Aorta (tissue), 5 donors: ENCODE measurements at regions not wholly inside any gene's neighbourhood (a gene's known extent, or its start where the extent isn't known, plus 50 kb on each side); places are given as distances from the start of the nearest gene placed in this dataset.

ENCODE experiments used
- ATAC-seq: fragments of 200-7000 bp; cut with Tn5 transposase; one replicate; pipeline ENCODE4 v1.9.1; 2022; ENCODE audit warnings: moderate library complexity; ENCODE audit not compliant: low FRiP score
- DNase-seq, 2 donors: peaks; one replicate each; pipeline ENCODE4 v3.0.0-alpha.2; 2020
- H3K27ac ChIP-seq, 2 donors: one replicate each; pipeline ENCODE4 v1.5.1; 2013; ENCODE audit warnings: low read length in 2 of 2, mild to moderate bottlenecking in 2 of 2, moderate library complexity in 2 of 2, control low read depth in 1 of 2, inconsistent platforms in 1 of 2, low read depth in 1 of 2
- H3K27me3 ChIP-seq, 2 donors: one replicate each; pipeline ENCODE4 v1.6.1; 2013; ENCODE audit warnings: control low read depth in 1 of 2, low read length in 1 of 2, mild to moderate bottlenecking in 1 of 2, moderate library complexity in 1 of 2; ENCODE audit not compliant: insufficient read depth in 2 of 2, control insufficient read depth in 1 of 2
- H3K36me3 ChIP-seq, 2 donors: one replicate each; pipeline ENCODE4 v1.6.1; 2013; ENCODE audit warnings: control low read depth in 1 of 2, low read length in 1 of 2, mild to moderate bottlenecking in 1 of 2; ENCODE audit not compliant: insufficient read depth in 2 of 2, control insufficient read depth in 1 of 2
- H3K4me1 ChIP-seq, 2 donors: one replicate each; pipeline ENCODE4 v1.6.1; 2013; ENCODE audit warnings: low read length in 2 of 2, control low read depth in 1 of 2, mild to moderate bottlenecking in 1 of 2, moderate library complexity in 1 of 2; ENCODE audit not compliant: insufficient read depth in 2 of 2, control insufficient read depth in 1 of 2
- H3K4me3 ChIP-seq, 2 donors: one replicate each; pipeline ENCODE4 v1.5.1; 2013; ENCODE audit warnings: low read length in 2 of 2, control low read depth in 1 of 2, mild to moderate bottlenecking in 1 of 2
- H3K9me3 ChIP-seq: one replicate; pipeline ENCODE4 v1.6.1; 2013; ENCODE audit warnings: mild to moderate bottlenecking, low read length; ENCODE audit not compliant: control insufficient read depth
- WGBS, 2 donors: extraction: QIAGEN DNeasy Blood & Tissue Kit; methylation state at CpG; one replicate each; pipeline ENCODE4 v1.1.7; 2013; 5-methylcytosine and 5-hydroxymethylcytosine counted together
- intact Hi-C, 2 donors: fragments of 100-400 bp; cut with DNase I; formaldehyde crosslinking; loops; one replicate each; pipeline versions ENCODE4 v1.14.2 to v1.15.0; 2022
- donor health status: healthy with polysubstance abuse.
- donor health status: Bipolar disorder and iron deficiency.
- donor health status: DM: no; HTN: no; CAD: no.
- donor health status: DM: no; HTN: no; CAD: no.
- donor health status: DM: yes; HTN: yes; CAD: no.

GRCh38 chr13:57925751-57926150, 294.2 kb downstream of the PCDH17 start:
- Histone ChIP-seq H3K27me3 (no peaks in the 10 kb centered on the region), H3K9me3 (no peaks in the 10 kb centered on the region), H3K27ac (no peak overlapping the region), H3K4me3 (no peak overlapping the region), H3K4me1 (no peaks in the 10 kb centered on the region), H3K36me3 (no peaks in the 10 kb centered on the region)
- no peak for DNase-seq
- ATAC-seq = no peak
- intact Hi-C loops = no loop called here
- 56 to 59% methylated on average over 2 of the region's 2 CpGs for WGBS, 2 donors

GRCh38 chr13:57932061-57932460, 300.5 kb downstream of the PCDH17 start:
- H3K9me3 ChIP-seq = no peaks in the 10 kb centered on the region
- no peaks in the 10 kb centered on the region for H3K36me3 ChIP-seq
- H3K27me3 ChIP-seq = no peaks in the 10 kb centered on the region
- H3K4me3 ChIP-seq = no peak overlapping the region
- H3K27ac ChIP-seq = no peak overlapping the region
- DNase-seq (no peak), ATAC-seq (no peak)
- intact Hi-C loops = no loop called here
- no peaks in the 10 kb centered on the region for H3K4me1 ChIP-seq
- WGBS, 2 donors = 75 to 81% methylated on average over 1 of the region's 1 CpG

- intact Hi-C loops = no loop called here
- ATAC-seq = no peak
- H3K27me3 ChIP-seq = no peaks in the 10 kb centered on the region
- 78 to 86% methylated on average over 1 of the region's 1 CpG for WGBS, 2 donors
- no peaks in the 10 kb centered on the region for H3K9me3 ChIP-seq
- H3K4me3 ChIP-seq = no peak overlapping the region
- no peaks in the 10 kb centered on the region for H3K36me3 ChIP-seq
- DNase-seq = no peak
- no peaks in the 10 kb centered on the region for H3K4me1 ChIP-seq
- no peak overlapping the region for H3K27ac ChIP-seq
Measured at GRCh38 chr13:57933606-57934005, 302.1 kb downstream of the PCDH17 start.

GRCh38 chr13:57935965-57936364, 304.4 kb downstream of the PCDH17 start:
- Histone ChIP-seq H3K4me1 (no peaks in the 10 kb centered on the region), H3K9me3 (no peaks in the 10 kb centered on the region), H3K27ac (no peak overlapping the region), H3K36me3 (no peaks in the 10 kb centered on the region), H3K27me3 (no peaks in the 10 kb centered on the region), H3K4me3 (no peak overlapping the region)
- 78 to 83% methylated on average over 3 of the region's 3 CpGs for WGBS, 2 donors
- DNase-seq (no peak), ATAC-seq (no peak)
- intact Hi-C loops = no loop called here

GRCh38 chr13:57946361-57946760, 314.8 kb downstream of the PCDH17 start:
- no peak for DNase-seq
- Histone ChIP-seq H3K27ac (no peak overlapping the region), H3K36me3 (no peaks in the 10 kb centered on the region), H3K4me3 (no peak overlapping the region), H3K4me1 (no peaks in the 10 kb centered on the region), H3K9me3 (no peaks in the 10 kb centered on the region), H3K27me3 (no peaks in the 10 kb centered on the region)
- WGBS, 2 donors = 7 to 14% methylated on average over 1 of the region's 1 CpG
- ATAC-seq = no peak
- intact Hi-C loops = loop anchor here in 1 of 2 donors (2.0 kb wide), 1 partner anchor 16 kb away; no protein-coding TSS in a partner anchor

- no peak for DNase-seq
- H3K27ac ChIP-seq = no peak overlapping the region
- no peaks in the 10 kb centered on the region for H3K4me1 ChIP-seq
- no peaks in the 10 kb centered on the region for H3K27me3 ChIP-seq
- ATAC-seq = no peak
- 74 to 85% methylated on average over 3 of the region's 3 CpGs for WGBS, 2 donors
- intact Hi-C loops = no loop called here
- H3K9me3 ChIP-seq = no peaks in the 10 kb centered on the region
- no peaks in the 10 kb centered on the region for H3K36me3 ChIP-seq
- H3K4me3 ChIP-seq = no peak overlapping the region
Measured at GRCh38 chr13:57948884-57949283, 317.3 kb downstream of the PCDH17 start.

- Histone ChIP-seq H3K27me3 (no peaks in the 10 kb centered on the region), H3K4me1 (no peaks in the 10 kb centered on the region), H3K9me3 (peaks cover 2% of the 10 kb centered on the region), H3K27ac (no peak overlapping the region), H3K36me3 (no peaks in the 10 kb centered on the region), H3K4me3 (no peak overlapping the region)
- DNase-seq (no peak), ATAC-seq (no peak)
- WGBS, 2 donors = 0 to 6% methylated on average over 1 of the region's 1 CpG
- intact Hi-C loops = no loop called here
Measured at GRCh38 chr13:57969951-57970350, 338.4 kb downstream of the PCDH17 start.

- H3K4me1 ChIP-seq = no peaks in the 10 kb centered on the region
- no peaks in the 10 kb centered on the region for H3K27me3 ChIP-seq
- no peaks in the 10 kb centered on the region for H3K36me3 ChIP-seq
- H3K4me3 ChIP-seq = no peak overlapping the region
- intact Hi-C loops = no loop called here
- DNase-seq = no peak
- 3 to 14% methylated on average over 1 of the region's 1 CpG for WGBS, 2 donors
- H3K9me3 ChIP-seq = peaks cover 2% of the 10 kb centered on the region
- ATAC-seq = no peak
- H3K27ac ChIP-seq = no peak overlapping the region
Measured at GRCh38 chr13:57970404-57970803, 338.9 kb downstream of the PCDH17 start.

GRCh38 chr13:57982782-57983181, 351.2 kb downstream of the PCDH17 start:
- no peak for ATAC-seq

More at GRCh38 chr13:57982782-57983181, 351.2 kb downstream of the PCDH17 start:
- Histone ChIP-seq H3K9me3 (no peaks in the 10 kb centered on the region), H3K4me1 (no peaks in the 10 kb centered on the region), H3K27me3 (no peaks in the 10 kb centered on the region), H3K36me3 (no peaks in the 10 kb centered on the region), H3K4me3 (no peak overlapping the region), H3K27ac (no peak overlapping the region)
- no peak for DNase-seq
- intact Hi-C loops = no loop called here
